ENCODE measurements at regions not wholly inside any gene's neighbourhood (a gene's known extent, or its start where the extent isn't known, plus 50 kb on each side); places are given as distances from the start of the nearest gene placed in this dataset.

DNA sequence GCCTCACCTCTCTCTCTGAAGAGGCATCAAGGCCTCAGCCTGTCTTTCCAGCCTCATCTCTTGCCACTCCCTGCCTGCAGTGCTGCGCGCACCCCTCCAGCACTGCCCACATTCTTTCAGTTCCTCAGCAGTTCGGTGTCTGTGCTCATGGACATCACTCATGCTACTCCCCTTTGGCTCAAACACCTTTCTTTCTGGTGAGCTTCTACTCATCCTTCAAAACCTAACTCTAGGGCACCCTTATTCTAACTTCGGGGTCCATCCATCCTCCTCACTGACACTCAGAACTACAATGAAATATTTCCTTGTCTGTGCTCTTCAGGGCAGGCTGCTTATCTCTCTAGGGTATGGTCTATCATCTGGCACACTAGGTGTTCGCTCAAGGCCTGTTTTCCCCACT, 169.9 kb upstream of the BMPER start:
- no peak for DNase-seq (ENCODE audit: low read depth, low spot score)
- H2AFZ ChIP-seq (ENCODE audit: low read depth, low read length, poor library complexity, severe bottlenecking), result no peak overlapping the region
- ATAC-seq, result no peak
- H3K79me2 ChIP-seq (ENCODE audit: insufficient read depth, low read length), result no peaks in the 10 kb centered on the region
- BruUV-seq (replicated peaks), result no TSS peak
- H3K9me3 ChIP-seq (ENCODE audit: control insufficient read depth in 1 of 2, insufficient read depth in 1 of 2, low read depth in 1 of 2, low read length in 2 of 2), result no peaks in the 10 kb centered on the region
- H3K36me3 ChIP-seq (ENCODE audit: control insufficient read depth in 1 of 2, insufficient read depth in 2 of 2, low read length in 2 of 2), result no peaks in the 10 kb centered on the region
- no peak overlapping the region for H3K27ac ChIP-seq (ENCODE audit: low read depth, low read length)
- H3K9me2 ChIP-seq (ENCODE audit: insufficient read depth), result no peaks in the 10 kb centered on the region
- CTCF ChIA-PET, result no interaction called here
- H3K4me2 ChIP-seq (ENCODE audit: low read length), result no peak overlapping the region
- no peaks in the 10 kb centered on the region for H4K20me1 ChIP-seq (ENCODE audit: insufficient read depth)
- no peaks in the 10 kb centered on the region for H3K27me3 ChIP-seq (ENCODE audit: insufficient read depth, low read length)
- no peaks in the 10 kb centered on the region for H3K4me1 ChIP-seq (ENCODE audit: control insufficient read depth in 1 of 2, insufficient read depth in 2 of 2, low read length in 2 of 2)
- TF ChIP-seq, protein P1, sequence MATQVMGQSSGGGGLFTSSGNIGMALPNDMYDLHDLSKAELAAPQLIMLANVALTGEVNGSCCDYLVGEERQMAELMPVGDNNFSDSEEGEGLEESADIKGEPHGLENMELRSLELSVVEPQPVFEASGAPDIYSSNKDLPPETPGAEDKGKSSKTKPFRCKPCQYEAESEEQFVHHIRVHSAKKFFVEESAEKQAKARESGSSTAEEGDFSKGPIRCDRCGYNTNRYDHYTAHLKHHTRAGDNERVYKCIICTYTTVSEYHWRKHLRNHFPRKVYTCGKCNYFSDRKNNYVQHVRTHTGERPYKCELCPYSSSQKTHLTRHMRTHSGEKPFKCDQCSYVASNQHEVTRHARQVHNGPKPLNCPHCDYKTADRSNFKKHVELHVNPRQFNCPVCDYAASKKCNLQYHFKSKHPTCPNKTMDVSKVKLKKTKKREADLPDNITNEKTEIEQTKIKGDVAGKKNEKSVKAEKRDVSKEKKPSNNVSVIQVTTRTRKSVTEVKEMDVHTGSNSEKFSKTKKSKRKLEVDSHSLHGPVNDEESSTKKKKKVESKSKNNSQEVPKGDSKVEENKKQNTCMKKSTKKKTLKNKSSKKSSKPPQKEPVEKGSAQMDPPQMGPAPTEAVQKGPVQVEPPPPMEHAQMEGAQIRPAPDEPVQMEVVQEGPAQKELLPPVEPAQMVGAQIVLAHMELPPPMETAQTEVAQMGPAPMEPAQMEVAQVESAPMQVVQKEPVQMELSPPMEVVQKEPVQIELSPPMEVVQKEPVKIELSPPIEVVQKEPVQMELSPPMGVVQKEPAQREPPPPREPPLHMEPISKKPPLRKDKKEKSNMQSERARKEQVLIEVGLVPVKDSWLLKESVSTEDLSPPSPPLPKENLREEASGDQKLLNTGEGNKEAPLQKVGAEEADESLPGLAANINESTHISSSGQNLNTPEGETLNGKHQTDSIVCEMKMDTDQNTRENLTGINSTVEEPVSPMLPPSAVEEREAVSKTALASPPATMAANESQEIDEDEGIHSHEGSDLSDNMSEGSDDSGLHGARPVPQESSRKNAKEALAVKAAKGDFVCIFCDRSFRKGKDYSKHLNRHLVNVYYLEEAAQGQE (IDR thresholded peaks at IDR 0.05; ENCODE audit: low read depth), result no peak
- TF ChIP-seq, protein P2, sequence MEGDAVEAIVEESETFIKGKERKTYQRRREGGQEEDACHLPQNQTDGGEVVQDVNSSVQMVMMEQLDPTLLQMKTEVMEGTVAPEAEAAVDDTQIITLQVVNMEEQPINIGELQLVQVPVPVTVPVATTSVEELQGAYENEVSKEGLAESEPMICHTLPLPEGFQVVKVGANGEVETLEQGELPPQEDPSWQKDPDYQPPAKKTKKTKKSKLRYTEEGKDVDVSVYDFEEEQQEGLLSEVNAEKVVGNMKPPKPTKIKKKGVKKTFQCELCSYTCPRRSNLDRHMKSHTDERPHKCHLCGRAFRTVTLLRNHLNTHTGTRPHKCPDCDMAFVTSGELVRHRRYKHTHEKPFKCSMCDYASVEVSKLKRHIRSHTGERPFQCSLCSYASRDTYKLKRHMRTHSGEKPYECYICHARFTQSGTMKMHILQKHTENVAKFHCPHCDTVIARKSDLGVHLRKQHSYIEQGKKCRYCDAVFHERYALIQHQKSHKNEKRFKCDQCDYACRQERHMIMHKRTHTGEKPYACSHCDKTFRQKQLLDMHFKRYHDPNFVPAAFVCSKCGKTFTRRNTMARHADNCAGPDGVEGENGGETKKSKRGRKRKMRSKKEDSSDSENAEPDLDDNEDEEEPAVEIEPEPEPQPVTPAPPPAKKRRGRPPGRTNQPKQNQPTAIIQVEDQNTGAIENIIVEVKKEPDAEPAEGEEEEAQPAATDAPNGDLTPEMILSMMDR (IDR thresholded peaks at IDR 0.05 in 2 of 3, conservative IDR thresholded peaks at IDR 0.05 in 1 of 3; ENCODE audit: borderline replicate concordance in 1 of 3, insufficient read depth in 1 of 3, low read depth in 2 of 3, low read length in 2 of 3), result no peak
- TF ChIP-seq, protein P3, sequence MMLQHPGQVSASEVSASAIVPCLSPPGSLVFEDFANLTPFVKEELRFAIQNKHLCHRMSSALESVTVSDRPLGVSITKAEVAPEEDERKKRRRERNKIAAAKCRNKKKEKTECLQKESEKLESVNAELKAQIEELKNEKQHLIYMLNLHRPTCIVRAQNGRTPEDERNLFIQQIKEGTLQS (IDR thresholded peaks at IDR 0.05), result no peak
- no peak for TF ChIP-seq EZH2 (IDR thresholded peaks at IDR 0.05)
- no peak for TF ChIP-seq ZFX (IDR thresholded peaks at IDR 0.05)
- TF ChIP-seq EGR1 (IDR thresholded peaks at IDR 0.05; ENCODE audit: low read depth), result no peak
- TF ChIP-seq TCF7L2 (IDR thresholded peaks at IDR 0.05; ENCODE audit: borderline replicate concordance, extremely low read depth, insufficient read depth, insufficient read length), result no peak
- no peak for TF ChIP-seq CEBPB (IDR thresholded peaks at IDR 0.05; ENCODE audit: low read depth)
- no peak for TF ChIP-seq ZNF274 (IDR thresholded peaks at IDR 0.05; ENCODE audit: low read depth, low read length)
- no peak for TF ChIP-seq SP1 (IDR thresholded peaks at IDR 0.05; ENCODE audit: low read depth)
- TF ChIP-seq ELF1 (IDR thresholded peaks at IDR 0.05; ENCODE audit: borderline replicate concordance, low read depth), result no peak
- TF ChIP-seq EZH2phosphoT487 (IDR thresholded peaks at IDR 0.05; ENCODE audit: borderline replicate concordance), result no peak
- TF ChIP-seq, protein P4, sequence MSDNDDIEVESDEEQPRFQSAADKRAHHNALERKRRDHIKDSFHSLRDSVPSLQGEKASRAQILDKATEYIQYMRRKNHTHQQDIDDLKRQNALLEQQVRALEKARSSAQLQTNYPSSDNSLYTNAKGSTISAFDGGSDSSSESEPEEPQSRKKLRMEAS (IDR thresholded peaks at IDR 0.05), result no peak
- TF ChIP-seq YY1 (IDR thresholded peaks at IDR 0.05; ENCODE audit: extremely low read depth, insufficient replicate concordance, low read depth, low read length), result no peak
- TF ChIP-seq, protein P5, sequence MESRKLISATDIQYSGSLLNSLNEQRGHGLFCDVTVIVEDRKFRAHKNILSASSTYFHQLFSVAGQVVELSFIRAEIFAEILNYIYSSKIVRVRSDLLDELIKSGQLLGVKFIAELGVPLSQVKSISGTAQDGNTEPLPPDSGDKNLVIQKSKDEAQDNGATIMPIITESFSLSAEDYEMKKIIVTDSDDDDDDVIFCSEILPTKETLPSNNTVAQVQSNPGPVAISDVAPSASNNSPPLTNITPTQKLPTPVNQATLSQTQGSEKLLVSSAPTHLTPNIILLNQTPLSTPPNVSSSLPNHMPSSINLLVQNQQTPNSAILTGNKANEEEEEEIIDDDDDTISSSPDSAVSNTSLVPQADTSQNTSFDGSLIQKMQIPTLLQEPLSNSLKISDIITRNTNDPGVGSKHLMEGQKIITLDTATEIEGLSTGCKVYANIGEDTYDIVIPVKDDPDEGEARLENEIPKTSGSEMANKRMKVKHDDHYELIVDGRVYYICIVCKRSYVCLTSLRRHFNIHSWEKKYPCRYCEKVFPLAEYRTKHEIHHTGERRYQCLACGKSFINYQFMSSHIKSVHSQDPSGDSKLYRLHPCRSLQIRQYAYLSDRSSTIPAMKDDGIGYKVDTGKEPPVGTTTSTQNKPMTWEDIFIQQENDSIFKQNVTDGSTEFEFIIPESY (IDR thresholded peaks at IDR 0.05; ENCODE audit: extremely low read depth, insufficient replicate concordance, low read length), result no peak
- TF ChIP-seq SIN3A (IDR thresholded peaks at IDR 0.05; ENCODE audit: low read depth), result no peak
- TF ChIP-seq FOSL1 (IDR thresholded peaks at IDR 0.05; ENCODE audit: low read depth), result no peak
- POLR2A ChIA-PET, result no interaction called here
- no peak overlapping the region for H3K9ac ChIP-seq (ENCODE audit: low read length)
- intact Hi-C loops (cut with micrococcal nuclease), result no loop called here
- RAD21 ChIA-PET (ENCODE audit: low non-redundant PET in 1 of 2, low total read pairs in 2 of 2, uncharacterized antibody in 2 of 2, unreplicated experiment in 2 of 2), result no interaction called here
- no peak overlapping the region for H3K4me3 ChIP-seq (replicated peaks in 1 of 2; ENCODE audit: low read depth in 1 of 2, low read length in 2 of 2)

Measured in HCT116 (cell line).